Retinal pigment epithelial cell (primary cell): ENCODE measurements at regions not wholly inside any gene's neighbourhood (a gene's known extent, or its start where the extent isn't known, plus 50 kb on each side); places are given as distances from the start of the nearest gene placed in this dataset.
"Not testable (repeated sequence)": the region's sequence is repeated elsewhere in the genome, so short reads cannot be mapped to it uniquely, and the experiment has no call there.

Source experiments
- DNase-seq: peaks from one replicate; pipeline ENCODE4 v3.0.0-alpha.2; 2010; ENCODE audit warnings: low read depth
- H3K4me3 ChIP-seq: 2 replicates; pipeline ENCODE4 v1.5.1; 2011; ENCODE audit warnings: mild to moderate bottlenecking, low read length, control low read depth, moderate library complexity
- TF ChIP-seq, protein P1 (sequence below): conservative IDR thresholded peaks from 2 replicates; pipeline ENCODE4 v1.5.1; 2011; ENCODE audit warnings: low read depth, low read length, control low read depth, inconsistent platforms

DNA sequence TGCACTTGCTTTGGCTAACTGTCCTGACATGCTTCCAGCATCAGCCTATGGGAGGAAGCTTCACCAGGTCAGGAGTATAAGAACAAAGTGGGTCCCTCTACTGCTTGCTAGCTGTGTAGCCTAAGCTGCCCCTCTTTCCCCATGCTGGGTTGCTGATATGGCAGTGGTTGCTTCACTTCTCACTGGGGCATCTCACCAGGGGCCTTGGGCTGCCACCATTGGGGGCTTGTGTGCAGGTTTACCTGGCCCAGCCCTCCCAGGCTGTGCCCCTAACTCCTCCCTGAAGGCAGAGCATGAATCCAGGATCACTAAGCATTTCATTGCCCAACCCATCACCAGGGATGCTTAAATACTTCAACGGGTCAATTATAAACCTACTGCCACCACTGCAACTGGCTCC lies 817.1 kb upstream of the TMEFF2 start:
- no peak overlapping the region for H3K4me3 ChIP-seq
- no peak for DNase-seq
- TF ChIP-seq, protein P1, sequence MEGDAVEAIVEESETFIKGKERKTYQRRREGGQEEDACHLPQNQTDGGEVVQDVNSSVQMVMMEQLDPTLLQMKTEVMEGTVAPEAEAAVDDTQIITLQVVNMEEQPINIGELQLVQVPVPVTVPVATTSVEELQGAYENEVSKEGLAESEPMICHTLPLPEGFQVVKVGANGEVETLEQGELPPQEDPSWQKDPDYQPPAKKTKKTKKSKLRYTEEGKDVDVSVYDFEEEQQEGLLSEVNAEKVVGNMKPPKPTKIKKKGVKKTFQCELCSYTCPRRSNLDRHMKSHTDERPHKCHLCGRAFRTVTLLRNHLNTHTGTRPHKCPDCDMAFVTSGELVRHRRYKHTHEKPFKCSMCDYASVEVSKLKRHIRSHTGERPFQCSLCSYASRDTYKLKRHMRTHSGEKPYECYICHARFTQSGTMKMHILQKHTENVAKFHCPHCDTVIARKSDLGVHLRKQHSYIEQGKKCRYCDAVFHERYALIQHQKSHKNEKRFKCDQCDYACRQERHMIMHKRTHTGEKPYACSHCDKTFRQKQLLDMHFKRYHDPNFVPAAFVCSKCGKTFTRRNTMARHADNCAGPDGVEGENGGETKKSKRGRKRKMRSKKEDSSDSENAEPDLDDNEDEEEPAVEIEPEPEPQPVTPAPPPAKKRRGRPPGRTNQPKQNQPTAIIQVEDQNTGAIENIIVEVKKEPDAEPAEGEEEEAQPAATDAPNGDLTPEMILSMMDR, result no peak

DNA sequence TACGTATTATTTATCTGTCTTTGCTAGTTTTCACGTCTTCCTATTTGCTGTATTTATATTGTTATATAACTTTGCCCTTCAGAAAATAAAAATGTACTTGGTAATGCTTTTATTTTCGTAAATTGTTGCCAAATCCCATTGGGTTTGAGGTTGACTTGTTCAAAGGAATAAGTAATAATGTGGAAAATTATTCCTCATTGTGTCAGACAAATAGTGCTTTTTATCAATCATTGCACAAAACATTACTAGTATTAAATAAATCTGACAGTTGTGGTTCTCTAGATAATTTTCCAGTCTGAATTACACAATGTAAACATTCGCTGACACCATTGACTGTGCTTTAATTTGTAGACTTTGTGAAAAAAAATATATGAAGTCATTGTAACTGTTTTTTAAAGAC lies 798.3 kb upstream of the TMEFF2 start:
- no peak overlapping the region for H3K4me3 ChIP-seq
- TF ChIP-seq, protein P1, result no peak
- no peak for DNase-seq

DNA sequence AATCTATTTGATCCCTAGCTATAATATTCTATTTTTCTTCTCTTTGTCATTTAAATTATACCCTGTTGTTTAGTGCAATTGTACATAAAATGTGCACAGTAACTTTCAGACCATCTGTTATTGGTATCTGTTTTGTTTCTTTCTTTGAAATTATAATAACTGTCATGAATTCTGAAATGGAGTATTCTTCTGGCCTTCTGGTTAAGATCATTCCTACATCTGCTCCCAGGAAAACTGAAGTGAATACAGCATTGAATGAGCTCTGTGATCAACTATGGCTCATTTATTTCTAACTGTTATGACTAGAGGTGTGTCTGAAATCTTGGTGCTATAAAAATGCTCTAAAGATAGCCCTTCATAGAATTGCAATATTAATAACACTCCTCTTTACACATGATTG lies 788.4 kb upstream of the TMEFF2 start:
- no peak for DNase-seq
- no peak overlapping the region for H3K4me3 ChIP-seq
- TF ChIP-seq, protein P1, result no peak

DNA sequence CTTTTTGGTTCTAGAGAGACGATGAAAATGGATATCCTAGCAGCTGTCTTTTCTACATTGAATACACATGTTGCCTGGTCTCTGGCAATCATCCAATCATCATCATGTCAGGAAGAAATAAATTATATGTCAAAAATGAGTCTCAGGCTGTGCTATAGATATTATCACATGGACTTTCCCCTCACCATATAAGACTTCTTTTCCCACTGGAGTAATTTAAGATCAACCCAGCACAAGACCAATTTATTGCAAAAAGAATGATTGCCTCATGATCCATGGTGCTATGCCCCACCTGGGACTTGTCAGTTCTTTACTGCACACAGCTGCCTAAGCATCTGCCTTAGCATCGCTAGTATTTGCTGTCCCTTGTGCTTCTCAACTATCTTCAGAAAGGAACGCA lies 783.7 kb upstream of the TMEFF2 start:
- TF ChIP-seq, protein P1, result no peak
- no peak for DNase-seq

DNA sequence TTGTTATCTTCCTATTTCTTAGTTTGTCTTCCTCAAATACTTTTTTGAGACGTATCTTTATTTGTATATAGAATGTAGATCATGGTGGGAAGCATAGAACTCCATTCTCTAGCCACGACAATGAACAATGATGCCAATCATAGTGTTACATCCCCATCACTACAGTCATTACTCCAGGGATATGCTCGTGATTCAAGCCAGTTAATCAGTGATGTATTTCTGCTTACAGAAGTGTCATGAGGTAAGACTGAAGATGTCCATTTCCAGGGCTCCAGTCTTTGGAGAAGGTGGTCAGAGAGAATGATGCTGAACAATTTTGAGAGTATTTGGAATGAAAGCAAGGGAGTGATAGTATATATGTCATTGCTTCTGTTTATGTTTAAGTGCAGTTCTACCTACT lies 777.2 kb upstream of the TMEFF2 start:
- no peak for DNase-seq
- TF ChIP-seq, protein P1, result no peak
- no peak overlapping the region for H3K4me3 ChIP-seq

More for the DNA sequence above, 783.7 kb upstream of the TMEFF2 start:
- H3K4me3 ChIP-seq, result no peak overlapping the region

DNA sequence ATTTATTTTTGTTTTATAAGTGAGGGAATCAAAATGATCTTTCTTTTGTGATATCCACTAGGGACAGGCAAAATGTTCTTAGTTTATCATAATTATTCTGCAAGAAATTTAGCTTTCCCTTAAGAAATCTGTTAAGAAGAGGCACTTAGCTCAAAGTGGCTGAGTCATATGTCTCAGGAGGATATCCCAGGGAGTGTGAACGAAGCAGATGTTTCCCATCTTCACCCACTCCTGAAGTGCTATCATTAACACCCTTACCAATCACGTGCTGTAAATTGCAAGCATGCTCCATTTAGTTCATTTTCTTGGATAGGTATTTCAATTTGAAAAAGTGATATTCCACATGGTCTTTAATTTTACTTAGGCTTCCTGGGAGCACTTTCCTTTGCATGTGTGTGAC lies 774.3 kb upstream of the TMEFF2 start:
- TF ChIP-seq, protein P1, result no peak
- H3K4me3 ChIP-seq, result no peak overlapping the region
- DNase-seq, result no peak

DNA sequence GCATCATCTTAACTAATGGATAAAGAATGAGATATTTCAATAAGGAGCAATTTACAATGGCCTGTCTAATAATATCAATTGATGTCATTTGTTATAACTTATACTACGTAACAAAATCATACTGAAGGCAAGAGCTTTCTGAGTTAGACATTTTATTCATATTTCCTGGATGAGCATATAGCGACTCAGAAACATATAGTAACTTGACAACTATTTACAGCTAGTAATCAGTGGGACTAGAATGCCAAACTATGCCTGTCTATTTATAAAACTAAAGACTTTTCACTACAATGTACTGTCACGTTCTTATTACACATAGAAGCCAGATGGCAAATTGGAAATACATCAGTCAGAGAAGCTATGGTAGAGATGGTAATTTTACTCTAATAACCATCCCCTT lies 766.2 kb upstream of the TMEFF2 start:
- TF ChIP-seq, protein P1, result no peak
- DNase-seq, result no peak
- H3K4me3 ChIP-seq, result no peak overlapping the region

DNA sequence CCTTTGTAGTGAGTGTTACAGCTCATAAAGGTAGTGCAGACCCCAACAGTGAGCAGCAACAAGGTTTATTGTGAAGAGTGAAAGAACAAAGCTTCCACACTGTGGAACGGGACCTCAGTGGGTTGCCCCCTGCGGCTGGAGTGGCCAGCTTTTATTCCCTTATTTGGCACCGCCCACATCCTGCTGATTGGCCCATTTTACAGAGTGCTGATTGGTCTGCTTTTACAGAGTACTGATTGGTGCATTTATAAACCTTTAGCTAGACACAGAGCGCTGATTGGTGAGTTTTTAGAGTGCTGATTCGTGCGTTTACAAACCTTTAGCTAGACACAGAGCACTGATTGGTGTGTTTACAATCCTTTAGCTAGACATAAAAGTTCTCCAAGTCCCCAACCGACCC lies 763.9 kb upstream of the TMEFF2 start:
- not testable (repeated sequence) for H3K4me3 ChIP-seq, DNase-seq
